Left colon (tissue), 2 donors: ENCODE measurements at regions not wholly inside any gene's neighbourhood (a gene's known extent, or its start where the extent isn't known, plus 50 kb on each side); places are given as distances from the start of the nearest gene placed in this dataset.
A peak's percentile ranks its signal among the peaks of the same experiment; 100 is the strongest.

Source experiments
- ATAC-seq: fragments of 200-7000 bp; cut with Tn5 transposase; one replicate; pipeline ENCODE4 v1.9.1; 2020; ENCODE audit warnings: mild to moderate bottlenecking, moderate library complexity
- DNase-seq, 2 donors: peaks; one replicate each; pipeline ENCODE4 v3.0.0-alpha.2; 2020
- intact Hi-C, 2 donors: fragments of 100-400 bp; cut with DNase I in 1 of 2; cut with micrococcal nuclease in 1 of 2; formaldehyde crosslinking; loops; one replicate each; pipeline versions ENCODE4 v1.11.2 to v1.14.0; 2022; cut with DNase I, micrococcal nuclease
- donor health status: DM: no; HTN: no; CAD: no.
- donor health status: DM: yes; HTN: yes; CAD: no.

DNA sequence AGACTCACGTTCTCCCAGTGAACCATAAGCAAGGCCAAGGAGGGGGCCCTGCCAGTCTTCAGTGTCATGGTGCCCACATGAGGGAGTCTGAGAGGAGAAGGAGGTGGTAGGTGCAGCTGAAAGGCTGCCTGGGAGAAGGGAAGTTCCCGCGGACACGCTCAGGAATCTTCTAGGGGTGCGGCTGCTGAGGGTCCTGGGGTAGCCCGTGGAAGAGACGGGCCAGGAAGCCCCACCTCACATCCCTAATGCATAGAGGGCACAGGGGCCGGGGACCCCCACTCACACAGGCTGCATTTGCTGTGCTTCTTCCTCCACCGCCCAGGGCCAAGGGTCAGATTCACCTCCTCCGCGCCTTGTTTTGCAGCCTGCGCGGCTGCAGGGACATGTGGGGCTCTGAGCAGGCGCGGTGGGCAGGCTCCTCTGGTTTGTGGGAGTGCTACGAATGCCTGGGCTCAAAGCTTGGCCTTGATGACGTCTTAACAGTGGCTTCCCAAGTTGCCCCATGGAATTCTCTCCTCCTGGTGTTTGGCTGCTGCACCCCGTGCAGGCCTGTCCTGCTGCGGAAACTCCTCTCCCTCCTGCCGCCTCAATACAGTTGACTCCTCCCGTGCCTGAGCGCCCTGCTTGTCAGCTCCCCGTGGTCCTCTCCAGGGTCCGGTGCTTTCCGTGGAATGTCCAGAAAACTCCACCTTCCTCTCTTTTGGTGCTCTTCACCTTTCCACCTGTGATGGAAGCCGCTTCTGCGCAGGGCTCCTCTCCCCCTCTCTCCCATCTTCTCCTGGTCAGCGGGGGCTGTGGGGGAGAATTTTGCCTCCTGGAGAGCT, 95.7 kb downstream of the VAPA start:
- no peak for ATAC-seq
- intact Hi-C loops: no loop called here
- DNase-seq: no peak

DNA sequence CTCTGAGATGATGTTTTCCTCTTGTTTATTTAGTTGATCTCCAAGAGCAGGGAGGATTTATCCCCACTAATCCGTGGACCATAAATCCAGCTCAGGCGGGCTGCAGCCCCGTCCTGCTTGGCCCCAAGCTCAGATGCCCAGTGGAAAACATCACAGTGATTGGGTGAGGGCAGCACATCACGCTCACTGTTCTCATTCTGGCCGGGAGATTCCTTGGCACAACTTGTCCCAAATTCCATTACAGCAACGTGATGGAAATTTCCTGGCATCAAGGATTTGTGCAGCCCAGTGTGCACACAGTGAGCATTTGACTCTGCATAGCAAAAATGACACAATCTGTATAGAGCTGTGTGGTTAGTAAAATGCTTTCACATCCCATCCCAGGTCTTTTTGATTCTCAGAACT, 96.8 kb downstream of the VAPA start:
- intact Hi-C loops: no loop called here
- peak in 1 of 2 donors; percentile 59 for DNase-seq
- no peak for ATAC-seq

DNA sequence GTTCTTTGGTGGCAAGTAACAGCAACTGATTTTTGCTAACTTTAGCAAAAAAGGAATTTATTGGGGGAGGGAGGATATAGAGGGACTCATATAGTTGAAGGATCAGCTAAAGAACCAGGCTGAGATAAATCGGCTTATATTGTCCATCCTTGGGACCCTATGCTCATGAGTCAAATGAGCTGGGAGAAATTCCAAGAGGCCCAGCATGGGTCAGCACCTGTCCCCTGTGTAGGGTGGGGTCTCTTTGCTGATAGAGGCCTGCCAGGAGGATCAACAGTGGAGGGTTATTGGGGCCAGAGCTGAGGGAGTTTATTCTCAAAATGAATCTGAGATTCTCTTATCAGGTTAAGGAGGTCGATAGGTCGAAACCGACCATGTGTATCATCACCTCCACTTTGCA, 97.2 kb downstream of the VAPA start:
- DNase-seq (no peak), ATAC-seq (no peak)
- intact Hi-C loops: no loop called here

DNA sequence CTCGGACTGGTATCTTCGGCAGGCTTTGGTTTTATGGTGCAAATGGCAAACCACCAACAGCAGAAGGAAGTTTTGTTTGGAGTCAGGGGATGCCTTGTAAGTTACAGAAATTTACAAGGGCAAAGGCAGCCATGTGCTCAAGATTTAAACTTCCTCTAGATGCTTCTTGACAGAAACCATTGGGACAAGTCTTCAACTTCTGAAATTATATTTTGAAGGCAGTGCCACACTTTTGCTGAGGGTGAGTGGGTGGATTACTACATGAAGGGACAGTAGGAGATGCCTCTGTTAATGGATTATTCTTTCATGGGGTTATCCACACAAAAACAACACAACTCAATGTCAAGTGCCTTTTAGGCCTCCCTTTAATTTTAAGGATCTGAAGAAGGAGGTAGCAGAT, 97.9 kb downstream of the VAPA start:
- ATAC-seq: no peak
- DNase-seq: no peak
- intact Hi-C loops: no loop called here

DNA sequence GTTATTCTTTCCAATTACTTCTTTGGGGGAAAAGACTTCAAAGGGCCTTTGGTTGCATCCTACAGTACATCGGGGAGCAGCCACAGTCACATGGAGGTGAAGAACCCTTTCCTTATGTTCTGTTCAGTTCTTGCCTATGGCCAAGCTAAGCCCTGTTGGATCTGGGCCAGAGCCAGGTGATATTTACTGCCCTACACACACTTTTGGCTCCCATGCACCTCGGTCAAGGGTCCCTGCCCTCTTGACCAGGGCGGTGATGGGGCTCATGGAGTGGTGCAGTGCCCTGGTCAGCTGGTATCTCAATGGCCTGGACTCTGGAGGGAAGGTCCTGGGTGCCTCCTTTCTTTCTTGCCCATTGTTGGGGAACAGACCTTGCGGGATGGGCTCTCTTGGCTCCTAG, 98.7 kb downstream of the VAPA start:
- no peak for ATAC-seq
- intact Hi-C loops: no loop called here
- DNase-seq: no peak

DNA sequence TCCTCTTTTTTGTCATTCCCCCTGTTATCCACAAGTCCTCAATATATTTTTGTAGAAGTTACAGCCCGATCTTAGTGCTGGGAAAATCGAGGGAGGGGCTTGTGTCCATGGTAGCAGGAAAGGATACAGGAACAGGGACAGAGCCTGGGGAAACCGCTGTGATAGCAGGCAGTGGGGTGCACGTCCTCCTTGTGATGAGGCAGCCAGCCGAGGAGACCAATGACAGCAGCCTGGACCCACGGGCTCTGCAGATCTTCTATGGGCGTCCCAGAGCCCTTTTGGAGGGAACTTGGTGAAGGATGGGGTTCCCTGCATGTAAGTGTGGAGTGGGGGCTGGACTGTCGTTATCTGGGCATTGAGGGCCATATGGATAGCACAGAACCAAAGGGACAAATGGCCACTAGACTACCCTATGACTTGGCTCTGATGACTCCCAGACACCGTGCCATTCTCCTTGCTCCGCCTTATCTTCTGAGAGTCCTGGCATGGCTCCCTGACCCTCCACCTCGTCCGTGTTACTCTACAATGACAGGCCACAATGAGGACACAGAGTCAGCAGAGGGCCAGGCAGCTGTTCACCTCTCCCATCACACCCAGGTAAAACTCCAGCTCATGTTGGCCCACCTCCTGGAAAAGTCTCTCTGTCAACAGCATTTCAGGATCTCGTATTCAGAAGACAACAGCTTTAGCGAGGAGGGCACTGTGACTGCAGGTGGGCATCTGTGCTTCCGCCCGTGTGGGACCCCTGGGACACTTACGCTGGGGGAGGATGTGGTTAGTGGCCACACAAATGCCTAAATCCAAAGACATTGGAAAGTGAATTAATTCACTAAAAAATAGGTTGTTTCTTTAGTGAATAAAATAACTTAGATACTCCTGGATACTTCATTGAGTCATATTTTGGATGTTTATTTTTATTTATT, 100.1 kb downstream of the VAPA start:
- intact Hi-C loops: no loop called here
- ATAC-seq (no peak), DNase-seq (no peak)

DNA sequence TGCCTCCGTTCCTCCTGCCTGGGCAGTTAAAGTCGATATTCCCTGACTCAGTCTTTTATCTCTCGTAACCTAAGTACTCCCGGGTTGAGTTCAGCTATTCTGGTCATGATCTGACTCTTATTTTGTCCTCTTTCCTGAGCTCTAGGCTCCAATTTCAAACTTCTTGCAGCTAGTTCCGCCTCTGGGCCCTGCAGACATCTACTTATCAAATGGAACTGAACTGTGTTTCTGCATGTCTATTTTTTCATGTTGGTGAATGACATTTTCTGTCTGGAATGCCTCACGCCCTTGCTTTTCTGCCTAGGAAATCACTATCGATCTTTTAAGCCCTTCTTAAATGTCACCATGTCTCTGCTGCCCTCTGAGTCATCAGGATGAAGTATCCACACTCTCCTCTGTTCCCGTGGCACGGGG, 101.5 kb downstream of the VAPA start:
- no peak for DNase-seq
- intact Hi-C loops: no loop called here
- no peak for ATAC-seq

DNA sequence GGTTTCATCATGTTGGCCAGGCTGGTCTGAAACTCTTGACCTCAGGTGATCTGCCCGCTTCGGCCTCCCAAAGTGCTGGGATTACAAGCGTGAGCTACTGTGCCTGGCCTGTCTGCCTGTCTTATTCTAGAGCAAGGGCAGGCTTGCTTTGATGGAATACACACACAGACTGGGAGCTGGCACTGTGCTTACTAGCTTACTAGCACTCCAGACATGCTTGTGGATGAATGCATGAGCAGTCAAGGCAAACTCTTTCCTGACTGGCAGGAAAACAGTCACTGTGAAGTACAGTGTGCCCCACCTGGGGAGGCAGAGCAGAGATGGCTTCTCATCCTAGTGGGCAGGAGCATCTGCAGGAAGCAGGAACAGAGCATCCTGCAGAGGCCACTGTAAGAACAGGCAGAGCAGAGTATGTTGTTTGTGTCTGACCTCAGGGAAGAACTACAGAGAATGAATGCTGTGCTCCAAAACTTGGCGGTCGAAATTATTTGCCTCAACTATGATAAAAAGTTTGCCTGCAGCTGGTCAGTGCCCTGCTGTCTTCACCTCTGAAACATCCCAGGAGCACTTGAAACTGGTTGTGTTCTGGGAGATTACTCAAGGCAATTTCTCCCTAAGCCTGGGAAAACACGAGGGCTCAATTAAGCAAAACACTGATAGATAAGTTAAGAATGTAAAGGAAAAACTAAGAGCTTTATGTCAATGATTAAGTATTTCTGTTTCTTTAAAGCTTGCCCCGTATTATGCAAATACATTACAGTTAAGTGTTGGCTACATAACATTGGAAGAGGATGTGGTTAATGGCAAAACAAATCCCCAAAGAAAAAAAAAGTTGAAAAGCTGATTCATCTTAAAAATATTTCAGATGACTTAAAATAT, 102.4 kb downstream of the VAPA start:
- ATAC-seq: no peak
- no peak for DNase-seq
- intact Hi-C loops: no loop called here

DNA sequence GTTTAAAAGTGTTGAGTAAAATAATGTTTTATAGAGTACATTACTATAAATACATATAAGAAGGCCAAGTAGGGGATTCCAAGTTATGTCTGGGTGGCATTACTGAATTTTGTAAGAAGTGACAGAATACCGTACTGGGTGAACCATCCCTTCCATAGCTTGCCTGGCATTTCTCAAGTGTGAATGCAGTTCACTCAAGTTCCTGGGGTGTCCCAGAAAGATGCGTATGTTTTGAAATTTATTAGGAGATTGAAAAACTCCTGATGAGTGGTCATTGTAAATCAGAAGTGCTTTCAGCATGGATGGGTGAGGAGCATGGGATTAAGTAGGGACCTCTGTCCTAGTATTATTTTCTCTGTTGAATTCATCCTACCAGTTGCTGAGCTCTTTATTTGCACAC, 103.2 kb downstream of the VAPA start:
- ATAC-seq: no peak

DNA sequence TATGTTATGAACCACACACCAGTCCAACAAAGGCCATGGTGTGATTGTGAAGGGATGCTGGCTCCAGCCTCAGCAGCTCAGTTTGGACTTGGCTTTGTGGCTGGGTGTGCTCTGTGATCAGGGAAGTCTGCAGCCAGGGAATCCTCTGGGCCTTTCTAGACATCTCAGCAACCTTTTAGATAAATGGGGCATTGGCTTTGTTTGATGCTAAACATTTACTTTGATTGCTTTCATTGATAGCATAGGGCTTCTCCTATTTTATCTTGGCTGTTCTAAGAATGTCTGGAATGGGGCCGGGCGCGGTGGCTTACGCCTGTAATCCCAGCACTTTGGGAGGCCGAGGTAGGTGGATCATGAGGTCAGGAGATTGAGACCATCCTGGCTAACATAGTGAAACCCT, 104.5 kb downstream of the VAPA start:
- DNase-seq (no peak), ATAC-seq (no peak)
- intact Hi-C loops: no loop called here

More for the DNA sequence above, 103.2 kb downstream of the VAPA start:
- DNase-seq: no peak
- intact Hi-C loops: no loop called here

DNA sequence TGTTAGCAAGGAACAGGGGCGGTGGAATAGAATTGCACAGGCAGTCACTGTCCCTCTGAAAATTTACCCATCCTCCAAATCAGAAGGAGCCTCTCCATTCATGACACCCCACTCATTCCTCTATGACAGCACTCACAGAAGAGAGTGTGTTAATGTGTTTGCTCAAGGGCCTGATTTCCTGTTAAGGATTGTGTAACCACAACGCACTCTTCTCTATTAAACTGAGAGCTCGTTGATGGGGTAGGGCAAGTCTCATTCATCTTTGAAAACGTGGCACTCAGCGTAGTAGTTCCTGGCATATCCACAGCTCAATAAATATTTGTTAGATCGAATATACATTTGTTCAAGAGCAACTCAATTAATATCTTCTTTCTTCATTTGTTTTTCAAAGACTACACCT, 106.4 kb downstream of the VAPA start:
- intact Hi-C loops: no loop called here
- ATAC-seq (no peak), DNase-seq (no peak)

DNA sequence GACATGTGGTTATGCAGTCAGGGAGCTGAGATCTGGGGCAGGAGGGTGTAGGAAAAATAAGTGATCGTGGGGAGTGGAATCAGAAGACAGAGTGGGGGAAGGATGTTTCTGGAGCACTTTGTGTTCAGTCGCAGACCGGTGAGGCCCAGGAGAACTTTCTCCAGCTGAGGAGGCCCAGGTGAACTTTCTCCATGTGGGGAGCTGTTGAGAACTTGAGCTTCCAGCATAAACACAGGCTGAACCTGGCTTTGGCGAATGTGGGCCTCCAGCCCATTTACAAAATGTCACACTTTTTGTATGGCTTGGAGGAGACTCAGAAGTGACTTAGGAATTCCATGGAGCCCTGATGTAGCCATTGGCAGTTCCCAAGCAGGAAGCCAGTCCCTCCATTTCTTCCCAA, 108.5 kb downstream of the VAPA start:
- DNase-seq (no peak), ATAC-seq (no peak)
- intact Hi-C loops: no loop called here

DNA sequence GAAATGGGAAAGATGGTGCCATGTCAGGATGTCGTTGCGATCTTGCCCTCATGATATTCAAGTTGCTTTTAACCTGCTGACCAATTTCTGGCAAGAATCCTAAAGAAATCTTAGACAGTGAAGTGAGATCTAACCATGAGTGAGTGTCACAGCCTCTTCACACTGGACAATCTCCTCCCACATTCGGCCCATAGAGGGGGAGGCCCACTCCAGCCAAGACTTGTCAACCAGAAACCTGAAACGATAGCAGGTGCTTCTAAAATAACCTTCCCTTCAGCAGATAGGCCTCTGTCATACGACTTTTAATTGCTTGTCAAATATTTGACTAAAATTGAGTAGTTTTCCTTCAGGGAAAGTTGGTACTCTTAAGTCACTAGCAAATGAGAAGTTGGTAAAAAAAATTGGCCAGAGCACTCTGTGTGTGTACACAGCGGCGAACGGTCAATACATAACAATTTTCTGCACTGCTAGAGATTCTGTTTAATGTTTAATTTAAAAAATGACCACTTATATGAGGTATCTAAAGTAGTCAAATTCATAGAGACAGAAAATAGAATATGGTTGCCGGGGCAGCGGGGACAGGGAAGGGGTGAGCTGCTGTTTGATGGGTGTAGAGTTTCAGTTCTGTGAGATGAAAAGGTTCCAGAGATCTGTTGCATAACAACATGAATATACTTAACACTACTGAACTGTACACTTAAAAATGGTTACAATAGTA, 110.2 kb downstream of the VAPA start:
- intact Hi-C loops: no loop called here
- DNase-seq: no peak
- no peak for ATAC-seq

DNA sequence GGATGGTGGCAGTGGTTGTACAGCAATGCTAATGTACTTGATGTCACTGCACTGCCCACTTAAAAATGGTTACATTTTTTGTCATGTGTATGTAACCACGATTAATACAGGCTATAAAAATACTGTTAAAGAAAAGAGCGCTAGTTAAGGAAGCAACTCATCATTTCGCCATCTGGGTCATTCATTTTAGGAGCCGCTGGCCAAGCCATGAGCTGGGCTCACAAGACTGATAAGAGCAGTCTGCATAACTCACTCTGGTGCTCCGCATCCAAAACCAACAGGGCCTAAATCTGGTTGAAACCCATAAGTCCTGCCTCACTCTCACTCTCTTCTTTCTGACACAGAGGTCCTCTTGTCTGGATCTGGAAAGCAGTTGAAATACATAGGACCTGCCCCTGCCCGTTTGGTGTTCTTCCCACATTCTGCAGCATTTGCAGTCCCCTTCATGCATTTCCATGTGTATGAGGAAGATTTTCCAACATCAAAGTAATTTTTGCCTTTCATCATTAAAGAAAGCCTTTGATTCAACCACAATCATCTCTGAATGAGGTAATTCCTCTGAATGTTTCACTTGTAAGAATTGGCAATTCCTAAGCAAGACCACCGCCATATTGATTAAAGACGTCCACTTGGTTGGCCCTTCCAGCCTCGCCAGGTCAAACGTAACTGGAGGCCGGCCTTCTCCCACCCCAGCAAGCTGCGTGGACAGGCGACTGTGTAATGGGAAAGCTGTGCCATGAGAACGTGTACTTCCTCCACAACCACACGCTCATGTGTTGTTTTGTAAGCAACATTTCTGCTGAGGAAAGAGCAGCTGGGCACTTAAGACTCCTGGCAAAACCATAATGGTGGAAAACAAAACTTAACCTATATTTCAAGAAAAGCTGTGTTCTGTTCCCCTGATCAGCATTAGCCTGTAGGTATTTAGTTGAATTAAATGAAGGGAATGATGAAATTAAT, 112.2 kb downstream of the VAPA start:
- intact Hi-C loops: no loop called here
- no peak for DNase-seq

DNA sequence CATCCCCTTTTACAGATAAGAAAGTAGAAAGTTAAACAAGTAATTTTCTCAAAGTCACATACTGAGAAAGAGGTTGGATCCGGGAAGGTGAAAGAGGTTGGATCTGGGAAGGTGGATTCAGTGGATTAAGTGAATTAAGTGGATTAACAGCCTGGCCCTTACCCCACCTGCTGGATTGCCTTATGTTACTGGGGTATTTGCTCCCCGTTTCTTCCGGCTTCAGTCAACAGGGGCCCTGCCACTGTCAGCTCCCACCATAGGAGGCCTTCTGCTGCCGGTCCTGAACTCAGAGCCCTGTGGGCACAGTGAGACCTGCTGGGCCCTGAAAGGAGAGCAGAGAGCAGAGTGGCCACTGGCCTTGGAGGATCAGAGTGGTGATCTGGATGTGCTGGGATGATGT, 113.2 kb downstream of the VAPA start:
- intact Hi-C loops: no loop called here
- ATAC-seq (no peak), DNase-seq (no peak)

More for the DNA sequence above, 112.2 kb downstream of the VAPA start:
- ATAC-seq: no peak

DNA sequence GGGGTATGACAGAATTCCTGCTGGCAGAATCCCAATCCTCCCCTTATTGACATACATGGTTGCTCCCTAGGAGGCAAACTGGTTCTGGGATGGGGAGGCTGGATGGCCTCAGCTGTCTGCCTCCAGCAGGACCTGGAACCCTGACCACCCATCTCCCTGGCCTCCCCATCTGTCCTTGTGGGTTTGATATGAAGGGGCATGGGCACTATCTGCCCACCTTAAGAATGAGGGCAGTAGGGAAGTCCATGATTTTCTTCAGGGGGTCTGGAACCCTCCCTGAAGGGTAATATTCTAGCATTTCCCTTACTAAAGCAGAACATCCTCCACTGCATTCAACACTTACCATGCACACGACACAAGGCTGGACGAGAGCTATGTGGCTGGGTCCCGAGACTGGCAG, 113.6 kb downstream of the VAPA start:
- no peak for DNase-seq
- intact Hi-C loops: no loop called here
- no peak for ATAC-seq

DNA sequence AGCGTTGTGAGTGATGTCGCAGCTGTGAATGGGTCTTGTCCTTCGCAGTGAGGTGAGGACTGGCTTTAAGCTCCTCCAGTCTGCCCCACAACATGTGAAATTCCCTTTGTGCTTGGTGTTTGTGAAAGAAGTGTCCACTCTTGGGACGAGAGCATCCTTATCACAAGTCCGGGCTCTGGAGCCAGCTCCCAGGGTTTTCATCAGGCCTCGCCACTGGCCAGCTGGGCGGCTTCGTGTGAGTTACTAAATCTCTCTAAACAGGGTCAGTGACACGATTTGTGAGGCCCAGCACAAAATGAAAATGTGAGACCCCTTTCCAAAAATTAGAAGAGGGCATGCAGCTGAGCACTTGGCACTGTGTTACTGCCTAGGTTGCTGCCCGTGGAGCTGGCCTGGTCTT, 115.9 kb downstream of the VAPA start:
- intact Hi-C loops: no loop called here
- DNase-seq (no peak), ATAC-seq (no peak)
